ENCODE measurements at regions not wholly inside any gene's neighbourhood (a gene's known extent, or its start where the extent isn't known, plus 50 kb on each side); places are given as distances from the start of the nearest gene placed in this dataset.

- no peak for DNase-seq (ENCODE audit: extremely low read depth in 1 of 2, low read depth in 1 of 2)
Measured at GRCh38 chr5:90135779-90136378, 273.7 kb downstream of the CETN3 start.

DNA sequence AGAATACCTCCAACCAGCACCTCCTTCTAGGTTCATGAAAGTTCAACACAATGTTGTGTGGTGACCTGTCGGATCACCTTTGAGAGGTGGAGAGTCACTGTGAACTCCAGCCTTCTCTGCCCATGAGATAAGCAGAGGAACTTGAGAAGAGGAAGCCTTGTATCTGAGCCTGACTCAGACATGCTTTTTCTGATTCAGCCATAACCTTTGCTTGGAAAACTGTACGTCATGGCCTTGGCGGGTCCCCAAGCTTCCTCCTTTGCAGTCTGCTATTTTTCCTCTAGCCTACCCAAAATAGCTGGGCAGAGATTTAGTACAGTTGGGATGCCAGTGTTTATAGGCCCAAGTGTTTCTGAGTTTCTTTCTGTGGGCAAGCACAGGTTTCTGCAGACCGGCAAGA is 274.7 kb downstream of the CETN3 start:
- DNase-seq (ENCODE audit: extremely low read depth in 1 of 2, low read depth in 1 of 2), result no peak

GRCh38 chr5:90134381-90134780 is 275.2 kb downstream of the CETN3 start:
- DNase-seq (ENCODE audit: extremely low read depth in 1 of 2, low read depth in 1 of 2), result no peak

DNA sequence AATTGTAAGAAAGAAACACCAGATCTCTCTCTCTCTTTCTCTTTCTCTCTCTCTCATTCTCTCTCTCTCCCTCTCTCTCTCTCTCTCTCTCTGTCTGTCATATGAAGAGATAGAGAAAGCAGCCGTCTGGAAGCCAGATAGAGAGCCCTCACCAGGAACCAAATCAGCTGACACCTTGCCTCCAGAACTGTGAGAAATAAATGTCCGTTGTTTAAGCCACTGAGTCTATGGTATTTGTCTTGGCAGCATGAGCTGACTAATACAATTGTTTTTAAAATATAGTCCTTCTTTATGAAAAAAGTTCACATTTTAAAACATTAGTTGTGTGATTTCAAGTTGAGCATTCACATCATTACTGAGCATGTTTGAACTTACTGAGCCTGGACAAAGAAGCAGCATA is 275.6 kb downstream of the CETN3 start:
- DNase-seq (ENCODE audit: extremely low read depth in 1 of 2, low read depth in 1 of 2), result no peak

DNA sequence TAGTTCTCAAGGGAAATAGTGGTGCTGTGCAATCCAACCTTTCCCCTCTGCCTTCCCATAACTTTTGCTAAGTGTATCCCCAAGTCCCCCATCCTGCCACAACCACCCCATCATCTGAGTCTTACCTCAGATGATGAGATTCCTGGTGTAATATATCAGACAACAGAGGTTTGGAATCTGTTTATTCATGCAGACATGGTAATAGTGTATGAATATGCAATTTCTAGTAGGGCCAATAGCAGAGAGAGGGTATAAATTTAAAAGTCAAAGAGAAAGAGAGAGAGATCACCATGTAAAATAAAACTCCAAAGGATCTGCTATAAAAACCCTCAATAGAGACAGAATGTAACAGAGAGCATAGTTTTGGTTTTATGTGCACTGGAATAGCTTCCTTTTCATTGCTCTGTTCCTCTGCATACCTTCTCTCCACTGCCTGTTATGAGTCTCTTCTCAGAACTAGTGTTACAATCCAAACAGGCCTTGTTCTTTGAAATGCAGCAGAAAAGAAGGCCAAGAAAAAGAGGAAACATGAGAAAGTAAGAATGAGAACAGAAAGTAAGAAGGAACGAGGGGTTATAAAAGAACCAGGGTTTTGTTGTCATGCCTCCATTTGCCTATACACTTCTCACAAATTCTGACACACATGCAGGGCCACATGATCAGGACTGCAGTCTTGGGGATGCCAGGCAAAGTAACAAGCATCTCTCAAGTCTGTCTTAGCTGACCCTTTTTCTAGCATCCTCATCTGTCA is 278.0 kb downstream of the CETN3 start:
- no peak for DNase-seq (ENCODE audit: extremely low read depth in 1 of 2, low read depth in 1 of 2)

DNA sequence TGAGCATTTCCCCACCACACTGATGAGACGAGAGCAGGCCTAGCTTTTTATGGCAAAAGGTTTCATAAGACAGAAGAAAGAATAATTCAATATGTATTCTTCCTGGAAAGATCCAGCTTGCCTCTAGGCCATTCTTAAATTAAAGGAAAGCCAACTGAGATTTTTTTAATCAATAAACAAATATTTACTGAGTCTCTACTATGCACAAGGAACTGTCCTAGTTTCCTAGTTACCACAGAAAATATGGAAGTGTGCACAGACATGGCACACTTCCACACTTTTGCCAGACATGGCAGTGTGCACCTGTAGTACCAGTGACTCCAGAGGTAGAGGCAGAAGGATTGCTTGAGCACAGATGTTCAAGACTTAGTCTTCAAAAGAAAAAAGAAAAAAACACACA is 281.0 kb downstream of the CETN3 start:
- no peak for DNase-seq (ENCODE audit: extremely low read depth in 1 of 2, low read depth in 1 of 2)

GRCh38 chr5:90119531-90119971 is 290.0 kb downstream of the CETN3 start:
- no peak for DNase-seq (ENCODE audit: extremely low read depth in 1 of 2, low read depth in 1 of 2)

DNA sequence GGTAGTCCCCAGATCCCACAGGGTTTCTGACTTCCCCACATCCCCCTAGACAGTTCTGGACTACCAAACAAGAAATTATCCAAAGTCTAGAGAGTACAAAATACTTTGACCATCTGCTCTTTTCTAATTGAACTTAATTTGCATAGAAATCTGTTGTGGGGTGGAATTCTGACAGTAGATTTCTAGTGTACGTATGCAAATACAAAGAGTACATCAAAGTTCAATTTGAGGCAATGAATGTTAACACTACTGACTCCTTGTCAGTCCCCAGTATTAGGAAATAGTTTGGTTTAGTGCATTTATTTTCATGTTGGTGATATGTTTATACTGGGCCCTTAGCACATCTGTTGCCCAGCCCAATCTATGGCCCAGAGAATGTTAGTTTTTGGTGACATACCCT is 292.6 kb downstream of the CETN3 start:
- no peak for DNase-seq (ENCODE audit: extremely low read depth in 1 of 2, low read depth in 1 of 2)

- DNase-seq (ENCODE audit: extremely low read depth in 1 of 2, low read depth in 1 of 2), result no peak
Measured at GRCh38 chr5:90113108-90113507, 296.4 kb downstream of the CETN3 start.

- DNase-seq (ENCODE audit: extremely low read depth in 1 of 2, low read depth in 1 of 2), result no peak
Measured at GRCh38 chr5:90112033-90112692, 297.4 kb downstream of the CETN3 start.

DNA sequence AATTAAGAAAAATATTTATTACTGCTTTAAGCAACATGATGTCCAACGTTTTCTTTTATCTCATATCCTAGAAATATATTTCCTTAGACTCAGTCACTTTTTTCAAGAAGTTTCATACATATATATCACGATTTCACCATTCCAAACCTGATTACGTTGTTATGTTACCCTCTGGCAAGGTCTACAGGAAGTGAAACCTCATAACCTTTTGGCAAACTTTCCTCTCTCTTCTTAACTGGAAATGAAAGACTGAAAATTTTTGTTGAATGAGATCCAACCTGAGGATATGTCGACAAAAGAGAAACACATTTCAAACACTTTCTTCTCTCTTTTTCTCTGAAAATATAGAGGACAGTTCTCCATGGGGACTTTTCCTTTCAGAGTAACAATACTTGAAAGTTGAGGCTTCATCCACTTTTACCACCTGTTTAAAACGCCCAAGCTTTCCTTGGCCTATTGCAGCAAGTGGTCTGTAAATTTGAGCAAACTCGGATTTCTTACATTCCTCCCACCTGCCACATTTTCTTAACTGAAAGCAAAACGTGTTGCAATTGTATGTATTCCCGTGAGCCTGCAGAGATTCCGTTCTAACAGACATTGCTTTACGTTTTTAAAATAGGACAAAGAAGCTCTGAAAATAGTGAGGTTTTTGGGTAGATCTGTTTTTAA is 298.1 kb downstream of the CETN3 start:
- no peak for DNase-seq (ENCODE audit: extremely low read depth in 1 of 2, low read depth in 1 of 2)

DNA sequence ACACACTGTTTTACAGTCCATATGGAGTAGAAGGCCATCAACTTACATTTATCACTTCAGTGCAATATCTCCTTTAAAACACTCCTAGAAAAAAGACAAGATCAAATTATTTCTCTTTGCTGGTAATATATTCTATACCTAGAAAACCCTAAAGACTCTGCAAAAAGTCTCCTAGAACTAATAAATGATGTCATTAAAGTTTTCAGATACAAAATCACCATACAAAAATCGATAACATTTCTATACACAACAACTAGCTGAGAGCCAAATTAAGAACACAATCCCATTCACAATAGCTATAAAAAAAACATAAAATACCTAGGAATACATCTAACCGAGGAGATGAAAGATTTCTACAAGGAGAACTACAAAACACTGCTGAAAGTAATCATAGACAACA is 300.3 kb downstream of the CETN3 start:
- DNase-seq (ENCODE audit: extremely low read depth in 1 of 2, low read depth in 1 of 2), result no peak

- no peak for DNase-seq (ENCODE audit: extremely low read depth in 1 of 2, low read depth in 1 of 2)
Measured at GRCh38 chr5:90099099-90099498, 310.5 kb downstream of the CETN3 start.

GRCh38 chr5:90097082-90097477 is 312.5 kb downstream of the CETN3 start:
- no peak for DNase-seq (ENCODE audit: extremely low read depth in 1 of 2, low read depth in 1 of 2)

- no peak for DNase-seq (ENCODE audit: extremely low read depth in 1 of 2, low read depth in 1 of 2)
Measured at GRCh38 chr5:90096415-90097081, 313.0 kb downstream of the CETN3 start.

DNA sequence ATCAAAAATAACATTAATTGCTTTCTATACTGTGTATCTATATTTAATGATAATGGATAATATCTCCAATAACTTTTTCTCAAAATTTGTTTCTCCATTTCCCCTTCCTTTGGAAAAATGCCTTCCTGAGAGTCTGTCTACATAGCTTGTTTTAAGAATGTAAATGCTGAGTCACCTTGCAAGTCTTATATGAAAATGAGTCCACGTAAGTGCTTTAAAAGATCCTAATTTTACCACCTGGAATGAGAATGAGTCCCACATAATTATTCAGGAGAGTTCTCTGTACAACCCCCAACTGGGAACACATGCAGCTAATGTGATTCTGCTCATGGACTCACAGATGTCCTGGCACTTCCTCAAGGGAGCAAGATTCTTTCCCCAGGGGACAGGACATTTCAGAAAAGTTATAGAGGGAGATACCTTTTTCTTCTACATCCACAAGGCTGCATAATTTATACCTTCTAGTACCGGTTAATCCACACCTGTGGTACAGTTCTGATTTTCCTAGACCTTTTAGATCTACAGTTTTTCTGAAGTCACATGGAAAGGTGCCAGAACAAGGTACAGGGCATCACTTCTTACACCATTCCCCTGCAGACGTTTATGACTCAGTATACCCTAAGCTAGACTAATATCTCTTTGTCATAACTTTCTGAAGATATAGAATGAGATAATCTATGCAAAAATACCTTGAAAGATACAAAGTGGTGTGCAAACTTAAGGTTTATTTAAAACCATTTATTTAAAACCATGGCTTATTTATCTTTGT is 314.1 kb downstream of the CETN3 start:
- no peak for DNase-seq (ENCODE audit: extremely low read depth in 1 of 2, low read depth in 1 of 2)

DNA sequence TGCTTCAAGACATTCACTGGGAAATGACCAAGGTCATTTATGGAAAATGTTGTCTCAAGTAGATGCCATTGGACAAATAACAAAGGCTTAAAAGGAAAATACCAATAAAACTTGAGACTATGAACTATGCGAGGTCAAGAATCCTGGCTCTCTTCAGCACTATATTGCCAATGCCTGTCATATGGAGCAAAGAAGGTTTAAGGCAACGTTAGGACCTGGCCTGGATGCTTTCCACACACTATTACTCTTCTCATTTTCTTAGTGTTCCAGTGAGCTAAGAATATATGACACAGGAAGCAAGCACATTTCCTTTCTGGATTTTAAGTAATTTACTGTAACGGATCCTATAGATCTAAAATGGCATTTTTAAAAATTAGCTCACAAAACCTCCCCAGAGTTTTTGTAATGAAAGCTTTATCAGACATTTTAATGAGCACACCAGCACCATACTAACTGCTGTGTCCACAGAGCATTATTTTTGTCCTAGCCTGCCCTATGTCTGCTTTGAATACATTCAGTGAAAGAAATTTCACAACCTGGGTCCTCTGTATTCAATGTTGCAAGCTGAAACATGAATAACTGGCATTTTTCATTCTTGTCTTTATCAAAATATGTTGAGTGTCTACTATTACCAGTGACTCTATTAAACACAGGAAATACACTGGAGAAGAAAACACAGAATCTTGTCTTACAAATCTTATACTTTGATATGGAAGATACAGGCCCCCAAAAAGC is 315.6 kb downstream of the CETN3 start:
- no peak for DNase-seq (ENCODE audit: extremely low read depth in 1 of 2, low read depth in 1 of 2)

GRCh38 chr5:90092734-90093133 is 316.8 kb downstream of the CETN3 start:
- no peak for DNase-seq (ENCODE audit: extremely low read depth in 1 of 2, low read depth in 1 of 2)

DNA sequence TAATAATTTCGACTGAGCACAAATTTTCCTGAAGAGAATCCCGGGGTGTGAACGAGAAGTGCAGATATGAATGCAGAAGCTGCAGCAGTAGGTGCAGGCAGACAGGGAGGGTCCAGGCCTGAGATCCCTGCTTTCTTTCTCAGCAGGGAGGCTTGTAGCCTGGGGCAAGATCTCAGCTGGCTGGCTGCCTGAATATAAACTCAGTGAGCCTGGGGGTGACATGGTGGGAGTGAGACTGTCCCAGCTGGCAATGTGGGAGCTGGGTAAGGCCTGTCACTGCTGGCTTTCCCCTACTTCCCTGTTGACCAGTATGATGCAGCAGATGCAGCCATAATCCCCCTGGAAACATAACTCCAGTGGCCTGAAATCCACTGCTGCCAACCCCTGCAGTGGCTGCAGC is 325.2 kb downstream of the CETN3 start:
- DNase-seq (ENCODE audit: extremely low read depth in 1 of 2, low read depth in 1 of 2), result no peak

Measured in activated CD8-positive, alpha-beta memory T cell treated with anti-CD3 and anti-CD28 coated beads for 1 hour (primary cell).